GM13976 (cell line): ENCODE measurements at regions not wholly inside any gene's neighbourhood (a gene's known extent, or its start where the extent isn't known, plus 50 kb on each side); places are given as distances from the start of the nearest gene placed in this dataset.
"Not testable (repeated sequence)": the region's sequence is repeated elsewhere in the genome, so short reads cannot be mapped to it uniquely, and the experiment has no call there.

Experiments
- DNase-seq: peaks from one replicate; pipeline ENCODE4 v3.0.0; 2012; ENCODE audit warnings: low spot score
- in situ Hi-C: fragments of 300-500 bp; cut with MboI; formaldehyde crosslinking; loops from one replicate; pipeline ENCODE4 v1.12.0; 2022; ENCODE audit warnings: low sequenced_read_pairs, mixed read lengths, inconsistent platforms; ENCODE audit not compliant: unreplicated experiment
- TF ChIP-seq, protein P1 (sequence below): IDR thresholded peaks from 2 replicates; pipeline ENCODE4 v1.5.1; 2012; ENCODE audit warnings: borderline replicate concordance, mild to moderate bottlenecking; ENCODE audit not compliant: insufficient read depth; ENCODE audit errors: extremely low read depth, missing control alignments, control extremely low read depth

DNA sequence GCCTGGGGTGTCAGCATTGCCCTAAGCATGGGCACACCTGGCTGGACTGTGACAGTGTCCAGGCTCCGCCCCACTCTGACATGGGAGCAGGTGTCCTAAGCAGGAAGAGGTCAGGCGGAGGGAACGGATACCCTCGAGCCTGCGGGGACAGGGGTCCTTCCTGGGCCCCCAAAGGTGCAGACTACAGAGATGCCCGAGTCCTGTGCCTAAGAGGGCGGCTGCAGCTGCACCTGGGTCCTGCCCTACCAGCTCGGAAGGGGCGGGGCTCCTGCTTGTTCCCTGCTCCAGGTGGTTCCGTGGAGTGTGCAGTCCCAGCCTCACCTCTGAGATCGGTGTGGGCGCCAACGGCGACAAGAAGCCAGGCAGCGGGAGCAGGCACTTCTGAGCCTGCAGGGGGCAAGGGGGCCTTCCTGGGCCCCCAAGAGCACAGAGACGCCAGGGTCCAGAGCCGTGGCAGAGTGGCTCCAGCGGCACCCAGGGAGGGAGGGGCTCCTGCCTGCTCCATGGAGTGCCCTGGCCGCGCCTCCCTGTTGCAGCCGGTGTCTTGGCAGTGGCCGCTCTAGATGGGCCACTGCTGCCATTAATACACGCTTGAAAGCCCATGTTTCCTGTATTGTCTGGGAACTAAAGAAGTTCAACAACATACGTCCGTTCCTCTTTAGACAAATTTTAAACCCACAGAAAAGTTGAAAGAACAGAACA is 64.5 kb upstream of the CACNA2D1 start:
- no peak for DNase-seq
- TF ChIP-seq, protein P1, sequence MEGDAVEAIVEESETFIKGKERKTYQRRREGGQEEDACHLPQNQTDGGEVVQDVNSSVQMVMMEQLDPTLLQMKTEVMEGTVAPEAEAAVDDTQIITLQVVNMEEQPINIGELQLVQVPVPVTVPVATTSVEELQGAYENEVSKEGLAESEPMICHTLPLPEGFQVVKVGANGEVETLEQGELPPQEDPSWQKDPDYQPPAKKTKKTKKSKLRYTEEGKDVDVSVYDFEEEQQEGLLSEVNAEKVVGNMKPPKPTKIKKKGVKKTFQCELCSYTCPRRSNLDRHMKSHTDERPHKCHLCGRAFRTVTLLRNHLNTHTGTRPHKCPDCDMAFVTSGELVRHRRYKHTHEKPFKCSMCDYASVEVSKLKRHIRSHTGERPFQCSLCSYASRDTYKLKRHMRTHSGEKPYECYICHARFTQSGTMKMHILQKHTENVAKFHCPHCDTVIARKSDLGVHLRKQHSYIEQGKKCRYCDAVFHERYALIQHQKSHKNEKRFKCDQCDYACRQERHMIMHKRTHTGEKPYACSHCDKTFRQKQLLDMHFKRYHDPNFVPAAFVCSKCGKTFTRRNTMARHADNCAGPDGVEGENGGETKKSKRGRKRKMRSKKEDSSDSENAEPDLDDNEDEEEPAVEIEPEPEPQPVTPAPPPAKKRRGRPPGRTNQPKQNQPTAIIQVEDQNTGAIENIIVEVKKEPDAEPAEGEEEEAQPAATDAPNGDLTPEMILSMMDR = no peak
- in situ Hi-C loops = no loop called here

DNA sequence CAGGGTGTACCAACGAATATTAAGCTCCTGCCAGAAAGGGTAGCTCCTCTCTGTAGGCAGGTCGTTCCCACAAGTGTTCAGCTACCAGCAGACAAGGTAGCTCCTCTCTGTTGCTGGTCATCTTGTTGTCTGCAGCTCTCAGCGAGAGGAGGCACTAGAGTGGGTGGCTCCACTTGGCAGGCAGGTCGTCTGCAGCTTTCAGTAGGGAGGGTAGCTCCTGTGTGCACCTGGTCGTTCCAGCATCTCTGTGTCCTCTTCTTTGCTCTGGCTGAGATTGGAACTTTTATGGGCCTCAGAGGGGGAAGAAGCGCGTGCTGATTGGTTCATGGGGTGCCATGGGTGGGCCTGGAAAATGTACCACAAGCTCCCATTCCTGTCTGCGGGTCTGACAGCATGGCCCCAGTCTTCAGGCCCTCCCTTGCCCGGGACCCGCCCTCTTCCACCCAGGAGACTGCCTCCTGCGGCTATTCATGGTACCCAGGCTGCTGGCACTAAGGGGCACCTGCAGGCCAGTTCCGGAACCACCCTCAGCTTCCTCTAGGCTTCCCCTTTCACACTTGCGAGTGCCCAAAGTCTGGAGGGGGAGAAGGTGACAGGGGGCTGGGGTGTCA is 63.9 kb upstream of the CACNA2D1 start:
- no peak for DNase-seq
- TF ChIP-seq, protein P1 = no peak
- in situ Hi-C loops = no loop called here

DNA sequence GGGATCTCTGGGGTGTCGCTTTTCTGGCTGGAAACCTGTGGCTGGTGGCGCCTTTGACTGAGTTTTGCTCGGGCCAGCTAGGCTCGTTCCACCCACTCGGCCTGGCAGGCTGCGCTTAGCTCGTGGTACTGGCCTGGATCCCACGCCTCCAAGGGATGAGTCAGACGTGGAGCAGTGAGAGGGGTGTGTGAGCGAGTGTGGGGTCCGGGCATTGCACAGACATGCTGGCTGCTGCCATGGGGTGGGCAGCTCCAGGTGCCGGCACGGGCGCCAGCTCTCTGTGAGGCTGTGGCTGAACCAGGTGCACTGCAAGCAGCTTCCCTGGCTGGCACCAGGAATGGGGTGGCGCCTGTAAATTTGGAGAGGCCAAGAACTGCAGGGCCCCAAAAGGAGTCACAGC is 63.1 kb upstream of the CACNA2D1 start:
- in situ Hi-C loops = no loop called here
- TF ChIP-seq, protein P1 = no peak
- no peak for DNase-seq

DNA sequence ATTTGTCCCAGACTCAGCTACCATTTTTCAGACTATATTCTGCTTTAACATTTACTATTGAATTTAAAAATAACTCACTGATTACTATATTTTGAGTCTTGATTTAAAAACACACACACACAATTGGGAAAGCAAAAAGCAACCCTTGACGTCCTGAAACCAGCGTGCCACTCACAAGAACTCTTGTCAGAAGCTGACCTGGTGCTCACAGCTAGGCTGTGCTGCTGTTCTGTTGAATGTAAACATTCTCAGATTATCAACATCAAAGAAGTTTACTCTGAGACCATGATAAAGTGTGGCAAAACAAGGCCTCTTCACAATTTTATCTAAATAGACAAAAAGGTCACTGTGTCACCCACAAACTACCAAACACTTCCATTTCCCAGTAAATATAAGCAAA is 62.6 kb upstream of the CACNA2D1 start:
- in situ Hi-C loops = no loop called here
- TF ChIP-seq, protein P1 = no peak
- DNase-seq = no peak

DNA sequence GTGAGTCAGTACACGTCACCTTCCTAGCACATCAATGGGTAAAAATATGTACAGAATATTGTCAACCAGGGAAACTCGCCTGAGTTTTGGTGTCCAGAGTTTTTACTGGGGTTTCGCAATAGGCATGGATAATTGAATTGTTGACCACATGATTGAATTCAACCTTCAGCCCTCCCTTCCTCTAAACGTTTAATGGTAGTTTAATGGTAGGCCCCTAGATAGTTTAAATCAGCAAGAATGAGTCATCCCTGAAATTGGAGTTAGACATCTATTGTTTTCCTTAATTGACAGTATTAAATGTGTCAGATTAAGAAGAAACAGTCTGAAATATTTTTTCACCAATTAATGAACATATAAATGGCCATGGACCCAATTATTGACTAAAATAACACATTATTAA is 57.8 kb upstream of the CACNA2D1 start:
- TF ChIP-seq, protein P1 = no peak
- in situ Hi-C loops = no loop called here
- DNase-seq = no peak

DNA sequence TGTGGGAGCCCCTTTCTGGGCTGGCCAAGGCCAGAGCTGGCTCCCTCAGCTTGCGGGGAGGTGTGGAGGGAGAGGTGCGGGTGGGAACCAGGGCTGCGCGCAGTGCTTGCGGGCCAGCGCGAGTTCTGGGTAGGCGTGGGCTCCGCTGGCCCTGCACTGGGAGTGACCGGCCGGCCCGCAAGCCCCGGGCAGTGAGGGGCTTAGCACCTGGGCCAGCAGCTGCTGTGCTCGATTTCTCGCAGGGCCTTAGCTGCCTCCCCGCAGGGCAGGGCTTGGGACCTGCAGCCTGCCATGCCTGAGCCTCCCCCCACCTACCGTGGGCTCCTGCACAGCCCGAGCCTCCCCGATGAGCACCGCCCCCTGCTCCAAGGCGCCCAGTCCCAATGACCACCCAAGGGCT is 56.0 kb upstream of the CACNA2D1 start:
- in situ Hi-C loops, DNase-seq: not testable (repeated sequence)

DNA sequence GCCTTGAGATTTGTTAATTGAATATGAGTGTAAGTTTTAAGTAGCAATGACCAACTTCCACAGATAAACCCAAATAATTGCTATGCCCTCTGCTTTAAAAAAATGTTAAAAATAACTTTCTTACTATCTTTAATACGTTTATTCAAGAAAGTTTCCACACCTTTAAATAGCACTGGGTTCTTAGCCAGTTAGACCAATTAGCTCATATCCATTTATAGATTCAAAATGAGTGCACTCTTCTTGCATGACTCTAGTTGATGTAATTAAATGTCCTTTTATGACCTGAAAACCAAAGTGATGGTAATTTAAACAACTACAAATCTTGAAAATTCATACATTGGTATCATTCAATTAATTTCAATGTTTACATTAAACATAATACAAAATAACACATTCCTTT is 50.8 kb upstream of the CACNA2D1 start:
- TF ChIP-seq, protein P1 = no peak
- in situ Hi-C loops = no loop called here
- DNase-seq = no peak
